NCI-H446 (cell line): ENCODE measurements at regions not wholly inside any gene's neighbourhood (a gene's known extent, or its start where the extent isn't known, plus 50 kb on each side); places are given as distances from the start of the nearest gene placed in this dataset.
"Not testable (repeated sequence)": the region's sequence is repeated elsewhere in the genome, so short reads cannot be mapped to it uniquely, and the experiment has no call there.

Experiments
- DNase-seq, 2 experiments: peaks; one replicate each; lab custom pipeline; 2025; lab: John Stamatoyannopoulos, UW

DNA sequence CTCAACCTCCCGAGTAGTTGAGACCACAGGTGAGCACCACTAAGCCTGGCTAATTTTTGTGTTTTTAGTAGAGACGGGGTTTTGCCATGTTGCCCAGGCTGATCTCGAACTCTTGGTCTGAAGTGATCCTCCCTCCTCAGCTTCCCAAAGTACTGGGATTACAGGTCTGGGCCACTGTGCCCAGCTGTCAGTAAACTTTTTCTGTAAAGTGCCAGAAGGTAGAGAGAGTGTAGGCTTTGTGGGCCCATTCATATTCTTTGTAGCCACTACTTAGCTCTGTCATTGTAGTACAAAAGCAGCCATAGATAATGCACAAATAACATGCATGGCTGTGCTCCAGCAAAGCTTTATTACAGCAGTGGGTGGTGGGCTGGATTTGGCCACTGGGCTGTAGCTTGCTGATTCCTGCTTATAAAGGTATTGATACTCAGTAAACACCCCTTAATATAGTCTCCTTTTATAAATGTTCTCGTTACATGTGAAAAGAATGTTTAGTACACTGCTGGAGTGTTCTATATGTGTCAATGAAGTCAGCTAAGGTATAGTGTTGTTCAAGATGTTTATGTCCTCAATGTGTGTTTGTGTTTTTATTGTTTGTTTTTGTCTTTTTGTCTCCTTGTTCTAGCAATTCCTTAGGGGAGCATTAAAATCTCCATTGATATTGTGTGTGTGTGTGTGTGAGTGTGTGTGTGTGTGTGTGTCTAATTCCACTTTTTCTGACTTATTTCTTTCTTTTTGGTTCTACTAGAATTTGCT lies 644.7 kb upstream of the DPP6 start:
- DNase-seq, result no peak

DNA sequence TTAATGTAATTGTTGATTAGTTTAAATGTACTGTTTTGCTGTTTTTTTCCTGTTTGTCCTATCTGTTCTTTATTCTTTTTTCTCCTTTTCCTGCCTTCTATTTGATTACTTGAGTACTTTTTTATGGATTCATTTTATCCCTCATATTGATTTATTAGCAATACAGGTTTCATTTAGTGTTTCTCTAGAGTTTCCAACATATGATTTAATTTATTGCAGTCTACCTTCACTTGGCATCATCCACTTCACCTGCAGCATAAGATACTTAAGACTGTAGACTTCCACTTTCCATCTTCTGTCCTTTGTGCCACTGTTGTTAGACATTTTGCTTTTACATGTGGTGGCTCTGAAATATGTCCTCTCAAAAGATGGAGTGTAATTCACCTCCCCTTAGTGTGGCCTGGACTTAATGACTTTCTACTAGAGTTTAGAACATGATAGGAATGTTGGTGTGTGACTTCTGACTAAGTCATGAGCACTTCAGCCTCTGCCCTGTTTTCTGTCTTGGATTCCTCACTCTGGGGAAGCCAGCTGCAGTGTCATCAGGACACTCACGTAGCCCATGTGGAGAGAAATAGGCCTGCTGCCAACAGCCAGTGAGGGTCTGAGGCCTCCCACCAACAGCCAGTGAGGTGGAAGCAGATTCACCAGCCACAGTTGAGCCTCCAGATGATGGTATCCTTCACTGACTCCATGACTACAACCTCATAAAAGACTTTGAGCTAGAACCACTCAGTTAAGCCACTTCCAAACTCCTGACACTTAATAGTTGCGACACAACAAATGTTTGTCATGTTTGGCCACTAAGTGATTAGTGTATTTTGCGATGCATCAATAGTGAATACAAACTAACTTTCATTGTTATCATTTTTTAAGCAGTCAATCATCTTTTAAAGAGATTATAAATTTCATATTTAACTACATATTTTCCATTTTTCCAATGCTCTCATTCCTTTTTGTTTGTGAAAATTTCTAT lies 643.5 kb upstream of the DPP6 start:
- no peak for DNase-seq

DNA sequence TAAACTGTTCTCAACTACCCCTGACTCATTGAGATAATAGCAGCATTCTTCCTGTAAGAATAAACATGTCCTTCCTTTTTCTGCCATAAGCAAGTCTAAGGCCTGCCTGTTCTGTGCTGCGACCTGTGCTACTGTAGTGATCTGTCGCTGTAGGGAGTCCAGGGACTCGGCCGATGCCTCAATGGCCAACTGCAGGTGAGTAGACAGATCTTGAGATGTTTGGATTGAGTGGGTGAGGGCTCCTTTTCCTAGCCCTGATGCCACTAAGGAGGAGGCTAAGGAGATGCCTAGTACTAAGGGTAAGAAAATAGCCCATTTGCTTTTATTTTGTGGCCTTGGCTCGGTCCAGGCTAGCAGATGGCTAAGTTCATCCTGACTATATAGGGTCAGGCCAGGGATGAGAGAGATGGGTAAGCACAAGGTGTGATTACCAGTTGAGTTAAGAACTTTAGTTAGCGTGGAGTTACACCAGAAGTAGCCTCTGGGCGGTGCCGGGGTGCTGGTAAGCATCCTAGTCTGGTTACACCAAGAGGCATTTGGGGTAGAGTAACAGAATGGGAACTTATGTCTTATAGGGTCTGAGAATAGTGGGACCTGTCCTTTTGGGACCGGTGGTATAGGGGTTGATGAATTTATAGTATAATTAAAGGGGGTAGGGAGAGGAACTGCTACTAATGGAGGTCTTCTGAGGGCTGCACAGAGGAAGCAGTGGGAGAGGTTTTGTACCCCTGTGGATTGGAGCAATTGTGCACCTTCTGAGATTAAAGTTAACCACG lies 642.4 kb upstream of the DPP6 start:
- DNase-seq, result not testable (repeated sequence)

DNA sequence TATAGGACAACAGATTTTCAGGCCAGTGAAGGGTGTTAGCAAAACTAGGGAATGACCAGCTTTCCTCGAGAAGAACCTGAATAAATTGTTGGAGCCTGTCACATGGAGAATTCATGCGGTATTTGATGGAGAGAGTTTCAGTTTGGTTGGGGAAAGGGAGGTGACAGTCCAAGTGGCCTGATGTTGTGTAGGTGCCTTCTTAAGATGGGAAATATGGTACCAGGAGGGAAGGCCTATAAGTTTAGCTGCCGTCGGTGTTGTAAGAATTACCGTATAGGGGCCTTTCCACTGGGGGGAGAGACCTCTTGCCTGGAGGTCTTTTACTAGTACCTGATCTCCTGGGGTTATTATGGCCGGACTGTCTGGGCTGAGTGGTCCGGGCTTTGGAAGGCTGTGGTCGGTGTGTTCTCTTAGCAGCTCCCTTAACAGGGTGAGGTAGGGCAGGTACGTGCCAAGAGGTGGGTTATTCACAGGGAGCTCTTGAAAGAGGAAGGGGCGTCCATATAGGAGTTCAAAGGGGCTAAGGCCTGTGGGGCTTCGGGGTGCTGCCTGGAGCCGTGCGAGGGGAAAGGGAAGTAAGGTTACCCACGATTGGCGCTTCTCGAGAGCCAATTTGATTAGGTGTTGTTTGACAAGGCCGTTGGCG lies 641.1 kb upstream of the DPP6 start:
- not testable (repeated sequence) for DNase-seq

DNA sequence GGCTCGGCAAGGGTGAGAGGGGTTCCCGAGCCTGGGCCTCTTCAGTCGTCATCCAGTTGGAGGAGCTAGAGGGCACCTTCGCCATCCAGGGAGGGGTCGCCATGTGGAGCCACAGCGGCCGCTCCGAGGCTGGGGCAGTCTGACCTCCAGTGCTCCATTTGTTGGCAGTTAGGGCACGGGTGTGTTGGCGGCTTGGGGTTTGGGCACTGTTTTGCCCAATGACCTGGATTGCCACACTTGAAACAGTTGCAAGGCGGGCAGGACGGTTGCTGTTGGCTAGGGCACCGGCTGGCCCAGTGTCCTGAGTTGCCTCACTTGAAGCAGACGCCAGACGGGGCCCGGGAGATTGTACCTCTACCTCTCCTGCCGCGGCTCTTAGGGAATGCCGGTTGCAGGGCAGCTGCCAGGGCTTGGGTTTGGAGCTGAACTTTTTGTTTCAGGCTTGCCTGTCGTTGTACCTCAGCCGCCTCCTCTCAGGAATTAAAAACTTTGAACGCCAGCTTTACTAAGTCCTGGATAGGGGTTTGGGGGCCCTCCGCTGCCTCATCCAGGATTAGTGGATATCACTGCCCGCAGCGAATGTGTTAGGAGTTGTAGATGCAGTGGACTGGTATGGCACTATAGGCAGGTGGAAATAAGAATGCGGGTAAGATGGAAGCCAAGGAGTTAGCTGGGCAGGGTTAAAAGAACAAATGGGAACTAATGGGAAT lies 639.9 kb upstream of the DPP6 start:
- DNase-seq, result not testable (repeated sequence)

DNA sequence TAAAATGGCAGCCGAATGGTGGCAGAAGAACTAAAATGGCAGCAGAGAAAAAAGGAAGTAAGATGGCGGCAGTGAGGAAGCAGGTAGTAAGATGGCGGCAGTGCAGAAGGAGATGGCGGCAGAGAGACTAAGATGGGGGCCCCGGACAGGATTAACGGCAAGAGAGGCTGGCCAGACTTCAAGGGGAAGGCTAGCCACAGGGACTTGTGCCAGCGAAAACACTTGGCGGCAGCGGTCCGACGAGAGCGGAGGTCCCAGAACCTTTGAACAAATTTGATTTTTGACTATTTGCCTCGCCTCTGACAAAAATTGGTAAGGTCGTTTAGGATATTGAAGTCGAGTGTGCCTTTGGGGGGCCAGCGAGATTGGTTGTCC lies 639.4 kb upstream of the DPP6 start:
- DNase-seq, result not testable (repeated sequence)

DNA sequence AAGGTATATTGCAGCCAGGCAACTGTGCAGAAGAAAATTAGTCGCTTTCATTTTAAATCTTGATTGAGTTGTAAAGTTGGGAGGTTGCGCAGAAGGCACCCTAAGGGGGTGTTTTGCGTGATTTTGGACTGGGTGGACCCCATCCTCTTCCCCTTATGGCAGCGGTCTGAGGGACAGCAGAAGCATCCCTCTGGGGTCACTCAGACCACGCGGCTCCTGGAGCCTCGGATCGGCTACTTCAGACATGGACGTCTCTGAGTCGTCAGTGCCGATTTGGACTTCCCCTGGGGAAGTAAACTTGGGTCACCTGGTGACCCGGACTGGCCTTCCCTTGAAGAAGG lies 639.0 kb upstream of the DPP6 start:
- no peak for DNase-seq

DNA sequence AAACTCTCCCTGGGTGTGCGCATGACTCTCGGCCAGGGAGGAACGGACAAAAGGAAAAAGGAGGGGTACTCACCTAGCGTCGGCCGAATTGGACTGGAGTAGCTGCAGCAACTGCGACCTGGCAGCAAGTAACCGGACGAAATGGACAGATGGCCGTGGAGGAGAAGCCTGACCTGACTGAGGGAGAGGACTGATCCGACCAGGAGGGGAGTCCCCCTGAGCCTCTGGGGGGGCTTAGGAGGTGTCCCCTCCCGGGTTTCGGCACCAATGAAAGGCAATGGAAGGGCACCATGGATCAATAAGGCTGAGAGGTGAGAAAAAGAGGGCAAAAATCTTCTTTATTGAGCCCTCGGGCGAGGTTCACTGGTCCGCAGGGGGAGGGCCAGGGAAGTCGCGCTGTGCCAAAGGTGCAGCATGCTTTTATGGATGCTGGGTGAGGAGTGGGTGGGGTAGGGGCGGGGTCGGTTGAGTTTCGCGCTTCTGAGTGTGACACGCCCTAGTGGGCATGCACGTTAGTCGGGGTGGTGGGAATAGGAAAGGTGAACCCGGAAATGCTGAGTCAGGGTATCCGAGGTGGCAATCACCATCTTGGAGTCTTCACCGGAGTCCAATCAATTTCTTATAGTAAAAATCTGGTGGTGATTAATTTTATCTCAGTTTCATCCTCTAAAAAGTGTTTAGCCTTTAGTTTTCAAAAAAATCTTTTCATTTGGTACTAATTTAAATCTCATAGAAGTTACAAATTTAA lies 638.5 kb upstream of the DPP6 start:
- no peak for DNase-seq

DNA sequence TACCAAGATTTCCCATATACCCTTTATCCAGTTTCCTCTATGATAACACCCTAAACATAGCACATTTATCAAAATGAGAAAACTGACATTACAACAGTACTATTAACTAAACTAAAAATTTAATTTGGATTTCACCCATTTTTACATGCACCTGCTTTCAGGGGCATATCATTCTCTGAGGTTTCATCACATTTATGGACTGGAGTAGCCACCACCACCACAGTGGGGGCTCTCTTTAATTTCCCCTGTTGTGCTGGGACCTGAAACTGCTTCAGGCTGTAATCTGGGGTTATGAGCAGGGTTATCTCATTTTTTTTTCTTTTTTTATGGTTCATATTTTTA lies 637.9 kb upstream of the DPP6 start:
- DNase-seq, result no peak

DNA sequence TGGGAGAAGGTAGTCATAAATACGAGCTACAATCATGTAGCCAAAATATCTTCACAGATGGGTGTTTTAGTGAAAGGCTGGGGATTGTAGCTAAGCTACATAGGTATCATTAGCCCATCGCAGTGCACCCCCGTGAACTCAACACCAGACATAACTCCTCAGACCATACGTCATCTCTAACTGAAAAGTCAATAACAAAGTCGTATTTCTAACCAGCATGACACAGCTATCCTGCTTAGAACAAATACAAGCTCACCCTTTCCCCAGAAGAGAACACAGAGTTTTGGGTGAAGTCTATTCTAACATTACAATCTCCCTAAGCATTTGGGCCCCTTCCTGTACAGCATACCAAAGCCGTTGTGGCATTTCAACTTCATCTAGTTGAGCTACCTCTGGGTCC lies 636.6 kb upstream of the DPP6 start:
- DNase-seq, result no peak

DNA sequence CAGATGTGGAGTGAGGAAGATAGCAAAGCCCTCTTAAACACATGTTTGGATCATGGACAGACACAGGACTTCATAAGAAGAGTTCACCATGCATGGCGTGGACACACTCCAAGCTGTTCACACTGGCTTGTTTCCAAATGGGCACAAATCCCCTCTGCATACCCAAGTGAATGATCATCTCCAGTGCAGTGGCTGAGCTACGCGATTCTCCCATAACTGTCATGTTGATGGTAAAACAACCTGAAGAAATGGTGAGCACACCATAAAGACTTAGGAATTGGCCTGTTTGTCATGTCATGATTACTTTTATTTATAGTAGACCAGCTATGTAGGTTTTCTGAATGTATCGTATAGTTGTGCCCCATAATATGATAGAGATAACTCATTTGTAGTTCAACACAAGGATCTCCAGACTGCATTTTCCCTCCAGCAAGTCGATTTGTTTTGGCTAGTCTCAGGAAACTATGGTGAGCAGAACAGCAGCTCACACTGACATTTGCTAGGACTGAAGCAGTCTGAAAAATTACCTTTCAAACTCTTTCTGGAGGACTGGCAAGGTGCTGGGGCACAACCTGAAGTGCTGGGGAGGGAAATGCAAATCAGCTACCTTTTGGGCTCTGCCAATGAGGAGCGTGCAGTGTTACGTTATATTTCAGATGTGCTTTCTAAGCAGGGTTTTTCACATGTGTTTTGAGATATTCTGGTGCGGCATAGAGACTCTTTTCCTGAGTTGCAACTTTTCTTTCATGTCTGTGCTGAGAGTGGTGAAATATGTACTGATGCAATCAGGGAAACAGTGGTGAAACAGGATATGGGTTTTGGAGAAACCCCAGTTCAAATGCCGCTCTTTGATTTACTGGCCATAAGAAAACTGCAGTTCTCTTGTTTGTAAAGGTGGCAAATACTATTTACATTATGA lies 629.6 kb upstream of the DPP6 start:
- DNase-seq, result no peak

DNA sequence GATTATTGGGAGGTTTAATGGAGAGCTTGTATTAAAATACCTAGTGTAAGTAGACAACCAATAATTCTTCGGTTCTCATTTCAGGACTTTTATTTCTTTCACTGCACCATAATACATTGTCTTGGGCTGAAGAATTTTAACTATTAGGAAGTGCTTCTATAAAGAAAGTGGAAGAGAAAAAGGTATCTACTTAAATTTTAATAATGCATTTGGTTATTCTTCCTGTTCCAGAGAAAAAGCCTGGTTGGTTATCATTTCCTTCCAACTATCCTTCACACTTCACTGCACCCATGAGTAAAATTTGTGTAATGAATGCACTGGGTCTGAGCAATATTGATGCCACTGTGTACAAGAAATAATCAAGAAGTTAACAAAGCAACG lies 629.0 kb upstream of the DPP6 start:
- no peak for DNase-seq

DNA sequence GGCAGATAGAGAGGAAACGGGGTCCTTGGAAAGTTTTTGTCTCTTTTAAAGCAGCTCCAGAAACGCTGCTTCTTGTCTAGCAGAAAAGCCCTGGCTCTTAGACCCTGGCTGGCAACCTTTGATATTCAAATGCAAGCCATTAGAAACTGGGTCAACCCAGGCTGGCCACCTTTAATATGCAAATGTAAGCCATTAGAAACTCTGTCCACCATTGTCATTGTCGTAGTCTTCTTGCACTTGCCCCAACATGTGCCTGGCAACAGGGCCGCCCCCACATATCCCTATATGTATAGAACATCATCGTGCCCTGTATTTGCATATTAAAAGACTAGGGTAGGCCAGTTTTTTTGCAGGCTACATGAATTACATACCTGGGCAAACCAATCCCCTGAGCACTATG lies 621.3 kb upstream of the DPP6 start:
- no peak for DNase-seq

DNA sequence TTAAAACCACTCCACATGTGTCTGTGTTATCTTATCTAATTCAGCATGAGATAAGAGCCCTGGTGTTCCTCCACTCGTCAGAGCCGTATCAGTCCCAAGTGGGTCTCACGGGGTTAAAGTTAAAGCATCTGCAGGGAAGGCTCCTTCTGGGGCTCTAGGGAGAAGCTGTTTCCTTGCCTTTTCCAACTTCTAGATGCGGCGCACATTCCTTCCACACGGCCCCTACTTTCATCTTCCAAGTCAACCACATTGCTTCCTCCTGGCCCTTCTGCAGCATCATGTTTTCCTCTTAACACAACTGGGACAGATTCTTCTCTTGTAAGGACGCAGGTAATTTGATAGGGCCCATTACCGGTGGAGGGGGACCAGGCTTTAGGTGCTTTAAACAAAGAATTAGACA lies 620.1 kb upstream of the DPP6 start:
- no peak for DNase-seq

DNA sequence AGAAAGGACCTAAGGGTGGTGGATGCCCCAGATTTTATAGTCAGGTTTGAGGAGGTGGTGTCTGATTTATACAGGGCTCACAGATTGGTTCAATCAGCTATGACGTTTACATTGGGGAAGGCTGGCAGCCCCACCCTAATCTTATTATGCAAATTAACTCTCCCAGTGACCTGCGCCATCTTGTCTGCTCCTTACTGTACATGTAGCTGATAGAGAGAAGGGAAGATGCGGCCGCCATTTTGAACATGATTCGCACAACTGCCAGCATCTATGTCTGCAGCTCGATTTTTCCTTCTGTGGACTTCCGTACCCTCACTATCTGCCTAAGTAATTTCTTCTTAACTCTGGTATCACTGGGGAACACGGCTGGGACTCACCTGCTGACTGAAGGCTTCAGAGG lies 619.0 kb upstream of the DPP6 start:
- DNase-seq, result peak in 1 of 2 experiments; percentile 23

DNA sequence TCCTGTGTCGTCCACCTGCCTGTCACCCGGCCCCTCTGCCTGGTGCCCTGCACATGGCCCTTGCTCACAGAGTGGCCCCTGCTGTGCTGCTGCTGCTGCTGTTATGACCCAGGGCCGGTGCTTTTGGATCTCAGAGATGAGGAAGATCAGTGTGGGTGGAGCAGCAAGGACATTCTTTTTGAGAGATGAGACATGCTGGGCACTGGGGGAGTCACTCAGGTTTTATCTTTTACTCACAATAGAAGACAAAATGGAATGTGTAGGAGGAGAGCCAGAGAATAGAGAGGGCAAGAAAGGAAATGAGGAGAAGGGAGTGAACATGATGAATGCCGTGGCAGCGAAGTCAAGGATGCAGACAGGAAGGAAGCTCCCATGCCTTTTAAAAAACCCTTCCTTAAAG lies 611.5 kb upstream of the DPP6 start:
- DNase-seq, result no peak

DNA sequence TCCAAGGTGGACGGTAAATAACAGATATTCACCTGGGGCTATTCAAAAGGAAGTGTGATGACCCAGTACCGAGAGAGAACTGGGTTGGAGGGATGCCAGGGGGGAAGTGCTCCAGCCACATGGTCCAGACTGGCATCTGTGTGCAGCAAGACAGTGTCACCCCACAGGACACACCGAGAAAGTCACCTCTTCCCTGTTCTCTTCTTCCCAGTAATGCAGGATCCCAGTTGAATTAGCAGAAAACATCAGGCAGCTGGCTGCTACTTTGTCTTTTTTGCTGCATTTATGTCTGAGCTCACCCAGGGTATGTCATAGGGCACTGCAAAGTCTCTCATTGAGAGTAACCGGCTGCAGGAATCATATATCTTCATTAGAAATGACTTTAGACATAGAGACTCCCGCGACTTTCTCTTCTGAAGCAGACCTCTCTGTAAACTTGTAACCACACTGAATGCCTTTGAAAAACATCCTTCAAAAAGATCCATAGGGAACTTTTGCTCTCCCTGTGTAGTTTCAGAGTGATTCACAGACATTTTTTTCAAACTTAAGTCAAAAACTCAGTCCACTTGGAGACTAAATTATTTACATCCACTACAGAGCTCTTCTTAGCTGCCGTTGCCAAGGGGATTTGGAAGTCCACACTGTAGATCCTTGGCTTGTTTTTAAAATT lies 609.0 kb upstream of the DPP6 start:
- no peak for DNase-seq

DNA sequence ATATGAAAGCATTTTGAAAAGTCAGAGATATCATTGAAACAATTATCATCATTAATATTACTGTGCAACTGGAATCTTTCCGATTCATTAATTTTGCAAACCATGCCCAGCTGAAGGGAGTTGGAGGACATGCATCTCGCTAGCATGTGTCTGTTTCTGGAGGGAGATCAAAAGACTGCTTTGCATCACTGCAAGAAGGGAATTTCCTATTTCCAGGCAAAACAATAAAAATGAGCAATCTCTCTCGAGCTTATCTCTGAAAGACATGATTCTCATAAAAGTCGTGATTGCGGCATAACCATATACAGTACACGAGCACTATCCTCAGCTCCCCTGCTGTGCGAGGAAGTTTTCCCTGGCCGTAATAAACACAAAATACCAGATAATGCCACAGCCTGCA lies 607.6 kb upstream of the DPP6 start:
- no peak for DNase-seq

DNA sequence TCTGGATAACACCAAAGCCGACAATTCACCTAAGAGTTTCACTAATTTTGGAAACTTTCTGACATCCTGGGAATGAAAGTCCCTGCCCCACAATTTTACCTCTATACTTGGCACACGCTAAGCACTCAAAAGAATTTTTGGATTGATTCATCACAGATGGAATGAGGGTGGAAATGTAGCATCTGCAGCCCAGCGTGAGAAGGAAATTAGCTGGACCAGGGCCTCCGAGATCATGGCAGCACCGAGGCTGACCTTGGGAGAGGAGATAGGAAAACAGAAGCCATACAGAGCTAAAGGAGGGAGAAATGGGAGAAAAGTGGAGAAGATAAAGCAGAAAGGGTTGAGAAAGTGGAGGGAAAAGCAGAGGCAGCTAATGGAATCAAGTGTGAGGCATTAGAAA lies 606.6 kb upstream of the DPP6 start:
- no peak for DNase-seq
